K562 (cell line): ENCODE measurements at regions not wholly inside any gene's neighbourhood (a gene's known extent, or its start where the extent isn't known, plus 50 kb on each side); places are given as distances from the start of the nearest gene placed in this dataset.

Source experiments
- CREB1 ChIP-seq, 2 experiments: sonication (generic) in 1 of 2; formaldehyde crosslinking in 1 of 2; IDR thresholded peaks; 2 replicates each; pipeline versions ENCODE4 v1.6.1 to v1.8.0; 2012 to 2022; ENCODE audit warnings: inconsistent platforms in 1 of 2, mild to moderate bottlenecking in 1 of 2, missing genetic modification reagents in 1 of 2, moderate library complexity in 1 of 2
- FOS ChIP-seq: IDR thresholded peaks from 3 replicates; pipeline ENCODE4 v1.6.1; 2011; ENCODE audit not compliant: insufficient read length; ENCODE audit errors: extremely low read depth
- GABPA ChIP-seq: fragments of 200-800 bp; sonication (Bioruptor generic); conservative IDR thresholded peaks from 2 replicates; pipeline ENCODE4 v1.6.1; 2016; ENCODE audit warnings: low read depth, missing genetic modification characterization, missing compliant biosample characterization
- PPARD ChIP-seq: fragments of 250-450 bp; sonication (Bioruptor Pico); IDR thresholded peaks from 2 replicates; pipeline ENCODE4 v1.8.0; 2022; ENCODE audit warnings: inconsistent platforms, mild to moderate bottlenecking, moderate library complexity
- SRSF9 ChIP-seq: fragments of 200-400 bp; formaldehyde crosslinking; IDR thresholded peaks from 2 replicates; pipeline ENCODE4 v1.6.1; 2017; ENCODE audit warnings: low read depth, low read length, borderline replicate concordance
- TAF1 ChIP-seq: IDR thresholded peaks from 2 replicates; pipeline ENCODE4 v1.6.1; 2011; ENCODE audit warnings: mild to moderate bottlenecking, low read length, moderate library complexity; ENCODE audit not compliant: insufficient read depth, control insufficient read depth, severe bottlenecking; ENCODE audit errors: extremely low read depth
- TRIM28 ChIP-seq: fragments of 450-650 bp; IDR thresholded peaks from 2 replicates; pipeline ENCODE4 v1.6.1; 2017
- ZNF507 ChIP-seq: conservative IDR thresholded peaks from 2 replicates; pipeline ENCODE4 v1.6.1; 2017; ENCODE audit warnings: missing genetic modification characterization, missing compliant biosample characterization
- ZNF778 ChIP-seq: fragments of 450-650 bp; formaldehyde crosslinking; IDR thresholded peaks from 2 replicates; pipeline ENCODE4 v1.4.0; 2020; ENCODE audit warnings: mild to moderate bottlenecking, moderate library complexity
- TF ChIP-seq, protein P1 (sequence below), 3 experiments: IDR thresholded peaks in 2 of 3; conservative IDR thresholded peaks in 1 of 3; 2 replicates each; pipeline ENCODE4 v1.5.1; 2011 to 2012; ENCODE audit warnings: low read length in 3 of 3, mild to moderate bottlenecking in 3 of 3, control low read depth in 2 of 3, improper control_type of control experiment in 1 of 3, inconsistent platforms in 1 of 3, low read depth in 1 of 3, mixed read lengths in 1 of 3, moderate library complexity in 1 of 3; ENCODE audit not compliant: insufficient read depth in 2 of 3
- TF ChIP-seq, protein P2 (sequence below), 2 experiments: IDR thresholded peaks in 1 of 2; conservative IDR thresholded peaks in 1 of 2; 2 replicates each; pipeline ENCODE4 v1.6.1; 2016; ENCODE audit warnings: low read depth in 2 of 2, mild to moderate bottlenecking in 1 of 2, missing compliant biosample characterization in 1 of 2, missing genetic modification characterization in 1 of 2, moderate library complexity in 1 of 2
- TF ChIP-seq, protein P3 (sequence below): conservative IDR thresholded peaks from 2 replicates; pipeline ENCODE4 v1.6.1; 2011; ENCODE audit warnings: low read depth, mild to moderate bottlenecking, low read length; ENCODE audit not compliant: control insufficient read depth

DNA sequence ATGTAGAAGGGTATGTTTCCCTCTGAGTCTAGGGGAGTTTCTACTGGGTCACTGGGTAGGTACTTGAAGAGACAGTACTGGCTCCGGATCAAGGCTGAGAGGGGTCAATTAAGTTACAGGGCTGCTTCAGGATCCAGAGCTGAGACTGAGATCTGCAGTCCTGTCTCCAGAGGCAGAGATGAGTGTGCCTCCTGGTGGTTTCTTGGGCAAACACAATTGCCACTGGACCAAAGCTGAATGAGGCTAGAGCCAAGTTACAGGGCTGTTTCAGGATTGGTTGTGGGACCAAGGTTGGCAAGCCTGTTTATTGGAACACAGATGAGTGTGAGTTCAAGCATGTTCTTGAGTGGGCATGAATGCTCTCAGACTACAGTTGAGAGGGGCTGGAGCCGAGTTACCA is 157.9 kb downstream of the ADCYAP1 start:
- TF ChIP-seq ZNF778 (no peak), TAF1 (no peak), CREB1 (IDR thresholded peaks at IDR 0.05) (no peak), CREB1 (CRISPR knock-in tag; IDR thresholded peaks at IDR 0.05) (no peak), FOS (no peak), PPARD (CRISPR knock-in tag) (no peak), SRSF9 (no peak), ZNF507 (tag) (no peak), GABPA (no peak), TRIM28 (no peak)
- TF ChIP-seq, protein P1, sequence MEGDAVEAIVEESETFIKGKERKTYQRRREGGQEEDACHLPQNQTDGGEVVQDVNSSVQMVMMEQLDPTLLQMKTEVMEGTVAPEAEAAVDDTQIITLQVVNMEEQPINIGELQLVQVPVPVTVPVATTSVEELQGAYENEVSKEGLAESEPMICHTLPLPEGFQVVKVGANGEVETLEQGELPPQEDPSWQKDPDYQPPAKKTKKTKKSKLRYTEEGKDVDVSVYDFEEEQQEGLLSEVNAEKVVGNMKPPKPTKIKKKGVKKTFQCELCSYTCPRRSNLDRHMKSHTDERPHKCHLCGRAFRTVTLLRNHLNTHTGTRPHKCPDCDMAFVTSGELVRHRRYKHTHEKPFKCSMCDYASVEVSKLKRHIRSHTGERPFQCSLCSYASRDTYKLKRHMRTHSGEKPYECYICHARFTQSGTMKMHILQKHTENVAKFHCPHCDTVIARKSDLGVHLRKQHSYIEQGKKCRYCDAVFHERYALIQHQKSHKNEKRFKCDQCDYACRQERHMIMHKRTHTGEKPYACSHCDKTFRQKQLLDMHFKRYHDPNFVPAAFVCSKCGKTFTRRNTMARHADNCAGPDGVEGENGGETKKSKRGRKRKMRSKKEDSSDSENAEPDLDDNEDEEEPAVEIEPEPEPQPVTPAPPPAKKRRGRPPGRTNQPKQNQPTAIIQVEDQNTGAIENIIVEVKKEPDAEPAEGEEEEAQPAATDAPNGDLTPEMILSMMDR (IDR thresholded peaks at IDR 0.05 in 2 of 3, conservative IDR thresholded peaks at IDR 0.05 in 1 of 3; ENCODE audit: insufficient read depth in 2 of 3, low read depth in 1 of 3, low read length in 3 of 3), result peak; percentile 61 to 86 (median 74); a peak in 5 of 6 replicates
- TF ChIP-seq, protein P2, sequence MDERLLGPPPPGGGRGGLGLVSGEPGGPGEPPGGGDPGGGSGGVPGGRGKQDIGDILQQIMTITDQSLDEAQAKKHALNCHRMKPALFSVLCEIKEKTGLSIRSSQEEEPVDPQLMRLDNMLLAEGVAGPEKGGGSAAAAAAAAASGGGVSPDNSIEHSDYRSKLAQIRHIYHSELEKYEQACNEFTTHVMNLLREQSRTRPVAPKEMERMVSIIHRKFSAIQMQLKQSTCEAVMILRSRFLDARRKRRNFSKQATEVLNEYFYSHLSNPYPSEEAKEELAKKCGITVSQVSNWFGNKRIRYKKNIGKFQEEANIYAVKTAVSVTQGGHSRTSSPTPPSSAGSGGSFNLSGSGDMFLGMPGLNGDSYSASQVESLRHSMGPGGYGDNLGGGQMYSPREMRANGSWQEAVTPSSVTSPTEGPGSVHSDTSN (CRISPR knock-in tag; IDR thresholded peaks at IDR 0.05; ENCODE audit: low read depth), result no peak
- TF ChIP-seq, protein P2 (tag; conservative IDR thresholded peaks at IDR 0.05; ENCODE audit: low read depth), result no peak
- TF ChIP-seq, protein P3, sequence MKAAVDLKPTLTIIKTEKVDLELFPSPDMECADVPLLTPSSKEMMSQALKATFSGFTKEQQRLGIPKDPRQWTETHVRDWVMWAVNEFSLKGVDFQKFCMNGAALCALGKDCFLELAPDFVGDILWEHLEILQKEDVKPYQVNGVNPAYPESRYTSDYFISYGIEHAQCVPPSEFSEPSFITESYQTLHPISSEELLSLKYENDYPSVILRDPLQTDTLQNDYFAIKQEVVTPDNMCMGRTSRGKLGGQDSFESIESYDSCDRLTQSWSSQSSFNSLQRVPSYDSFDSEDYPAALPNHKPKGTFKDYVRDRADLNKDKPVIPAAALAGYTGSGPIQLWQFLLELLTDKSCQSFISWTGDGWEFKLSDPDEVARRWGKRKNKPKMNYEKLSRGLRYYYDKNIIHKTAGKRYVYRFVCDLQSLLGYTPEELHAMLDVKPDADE, result no peak
